ENCODE measurements at regions not wholly inside any gene's neighbourhood (a gene's known extent, or its start where the extent isn't known, plus 50 kb on each side); places are given as distances from the start of the nearest gene placed in this dataset.

DNA sequence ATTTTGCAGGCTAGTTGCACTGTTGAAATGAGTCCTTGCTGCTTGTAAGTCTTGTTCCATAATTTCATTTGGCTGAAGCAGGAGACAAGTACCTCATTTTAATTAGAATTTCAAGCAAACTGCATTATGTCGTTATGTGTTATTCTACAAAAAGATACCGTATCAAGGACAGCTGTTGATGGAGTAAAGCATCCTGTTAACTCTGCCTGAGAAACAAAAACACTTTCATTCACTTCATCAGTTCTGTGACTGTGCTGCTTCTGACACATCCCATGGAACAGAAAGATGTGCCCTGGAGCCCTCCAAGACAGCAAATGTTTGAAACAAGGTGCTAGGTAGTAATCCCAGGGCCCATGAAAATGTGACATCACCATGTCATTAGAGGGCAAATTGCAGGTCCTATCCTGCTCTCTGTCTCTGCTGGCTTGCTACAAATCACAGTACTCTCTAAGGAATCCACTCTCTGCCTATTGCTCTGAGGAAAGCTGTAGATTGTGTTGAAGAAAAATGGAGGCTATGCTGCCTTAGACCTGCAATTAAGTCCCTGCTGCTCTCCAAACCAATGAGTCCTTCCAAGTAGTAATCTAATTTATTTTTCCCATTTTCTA lies 209.7 kb upstream of the PARD3B start:
- no peaks in the 10 kb centered on the region for H3K9me3 Mint-ChIP-seq
- no peak overlapping the region for H3K27ac Mint-ChIP-seq
- H3K27me3 Mint-ChIP-seq (ENCODE audit: low read depth) = peaks cover 21% of the 10 kb centered on the region
- H3K36me3 Mint-ChIP-seq (ENCODE audit: low read depth) = no peaks in the 10 kb centered on the region
- no peaks in the 10 kb centered on the region for H3K4me1 Mint-ChIP-seq (ENCODE audit: low read depth)
- no peak overlapping the region for H3K4me3 Mint-ChIP-seq

DNA sequence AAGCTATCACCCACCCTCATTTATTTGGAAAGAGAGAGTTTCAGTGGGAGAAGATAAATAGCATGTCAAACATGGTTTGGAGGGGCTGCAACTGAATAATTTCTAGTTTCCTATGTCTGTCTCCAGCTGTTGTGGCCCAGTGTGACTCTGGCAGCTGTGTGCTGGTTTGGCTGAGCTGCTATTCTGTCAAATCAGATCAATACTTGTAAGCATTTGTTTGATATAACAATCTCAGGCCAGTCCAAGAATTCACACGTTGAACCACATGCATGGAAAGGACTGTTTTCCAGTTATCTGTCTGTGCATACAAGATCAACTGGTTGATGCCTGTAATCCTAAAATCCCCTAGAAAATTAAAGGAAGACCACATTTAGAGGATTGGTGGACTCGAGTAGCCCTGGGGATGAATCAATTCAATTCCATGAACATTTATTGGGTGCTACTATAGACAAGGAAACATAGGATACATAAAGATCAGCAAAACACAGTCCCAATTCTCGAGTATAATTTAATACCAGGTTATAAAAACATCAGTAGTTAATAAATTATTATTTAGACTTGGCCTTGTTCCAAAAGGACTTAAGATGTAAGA lies 209.0 kb upstream of the PARD3B start:
- H3K27me3 Mint-ChIP-seq (ENCODE audit: low read depth) = peaks cover 18% of the 10 kb centered on the region
- no peak overlapping the region for H3K27ac Mint-ChIP-seq
- H3K4me1 Mint-ChIP-seq (ENCODE audit: low read depth) = no peaks in the 10 kb centered on the region
- no peaks in the 10 kb centered on the region for H3K9me3 Mint-ChIP-seq
- H3K36me3 Mint-ChIP-seq (ENCODE audit: low read depth) = no peaks in the 10 kb centered on the region
- H3K4me3 Mint-ChIP-seq = no peak overlapping the region

DNA sequence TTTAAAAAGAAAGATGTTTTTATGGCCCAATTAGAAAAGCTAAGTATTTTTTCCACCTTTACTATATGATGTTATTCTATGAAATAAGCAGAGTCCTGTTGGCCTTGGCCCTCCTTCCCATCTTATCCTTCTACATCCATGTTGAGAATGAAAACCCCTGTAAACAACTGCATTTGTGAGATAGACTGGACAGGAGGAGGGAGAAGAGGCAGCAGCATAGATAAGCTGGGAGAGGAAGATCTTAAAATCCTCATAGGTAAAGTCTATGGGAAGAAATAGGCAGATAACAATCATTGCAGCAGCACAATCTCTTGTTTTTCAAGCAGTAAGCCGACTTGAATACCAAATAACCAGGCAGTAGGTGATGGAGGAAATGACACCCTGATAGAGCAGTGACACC lies 207.6 kb upstream of the PARD3B start:
- no peaks in the 10 kb centered on the region for H3K9me3 Mint-ChIP-seq
- H3K36me3 Mint-ChIP-seq (ENCODE audit: low read depth) = no peaks in the 10 kb centered on the region
- peaks cover 17% of the 10 kb centered on the region for H3K27me3 Mint-ChIP-seq (ENCODE audit: low read depth)
- H3K4me1 Mint-ChIP-seq (ENCODE audit: low read depth) = no peaks in the 10 kb centered on the region
- H3K27ac Mint-ChIP-seq = no peak overlapping the region
- no peak overlapping the region for H3K4me3 Mint-ChIP-seq

DNA sequence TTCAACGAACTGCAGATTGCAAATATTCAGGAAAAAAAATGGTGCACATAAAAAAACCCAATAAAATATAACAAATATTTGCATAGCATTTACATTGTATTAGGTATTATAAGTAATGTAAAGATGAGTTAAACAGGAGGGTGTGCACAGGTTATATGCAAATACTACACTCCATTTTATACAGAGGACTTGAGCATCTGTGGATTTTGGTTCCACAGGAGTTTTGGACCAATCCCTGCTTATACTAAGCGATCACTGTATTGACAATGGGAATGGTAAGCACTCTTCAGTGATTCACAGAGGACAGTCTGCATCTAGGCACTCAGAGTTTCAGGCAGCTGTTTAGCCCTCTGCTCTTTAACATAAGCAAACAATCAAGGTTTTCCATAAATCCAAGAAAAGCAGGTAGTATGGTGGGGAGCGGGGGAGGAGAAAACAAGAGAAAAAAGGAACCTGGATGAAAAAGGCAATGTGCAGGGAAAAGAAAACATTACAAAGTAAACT lies 206.0 kb upstream of the PARD3B start:
- Mint-ChIP-seq H3K27me3 (ENCODE audit: low read depth) (peaks cover 21% of the 10 kb centered on the region), H3K9me3 (no peaks in the 10 kb centered on the region), H3K4me1 (ENCODE audit: low read depth) (no peaks in the 10 kb centered on the region), H3K4me3 (no peak overlapping the region), H3K36me3 (ENCODE audit: low read depth) (no peaks in the 10 kb centered on the region), H3K27ac (no peak overlapping the region)

DNA sequence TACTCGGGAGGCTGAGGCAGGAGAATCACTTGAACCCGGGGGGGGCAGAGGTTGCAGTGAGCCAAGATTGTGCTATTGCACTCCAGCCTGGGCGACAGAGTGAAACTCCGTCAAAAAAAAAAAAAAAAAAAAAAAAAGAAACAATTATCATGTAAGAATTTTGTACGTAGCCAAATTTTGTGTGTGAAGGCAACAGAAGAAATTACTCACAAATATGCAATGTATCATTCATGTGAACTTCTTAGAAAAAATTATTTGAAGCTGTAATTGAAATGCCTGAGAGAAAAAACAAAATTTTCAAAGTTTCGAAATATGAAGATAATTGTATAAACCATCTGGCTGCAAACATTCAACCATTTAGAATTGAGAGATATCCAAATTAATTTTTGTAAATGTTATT lies 204.8 kb upstream of the PARD3B start:
- Mint-ChIP-seq H3K36me3 (ENCODE audit: low read depth) (no peaks in the 10 kb centered on the region), H3K9me3 (no peaks in the 10 kb centered on the region), H3K4me3 (no peak overlapping the region), H3K27me3 (ENCODE audit: low read depth) (peaks cover 28% of the 10 kb centered on the region), H3K4me1 (ENCODE audit: low read depth) (no peaks in the 10 kb centered on the region), H3K27ac (no peak overlapping the region)

DNA sequence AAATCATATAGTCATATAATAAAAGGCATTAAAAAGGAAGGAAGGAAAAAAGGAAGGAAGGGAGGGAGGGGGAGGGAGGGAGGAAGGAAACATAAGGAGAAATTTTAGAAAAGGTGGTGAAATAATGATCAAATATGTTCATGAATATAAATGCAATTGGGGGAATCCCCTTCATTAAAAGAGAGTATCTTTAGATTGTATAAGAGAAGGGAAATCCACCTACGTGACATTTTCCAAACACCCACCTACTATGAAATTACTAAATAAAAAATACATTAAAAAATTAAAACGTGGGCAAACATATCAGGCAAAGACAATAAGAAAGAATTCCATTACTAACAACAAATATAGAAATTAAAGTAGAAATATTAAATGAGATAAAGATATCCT lies 203.4 kb upstream of the PARD3B start:
- Mint-ChIP-seq H3K27me3 (ENCODE audit: low read depth) (peaks cover 25% of the 10 kb centered on the region), H3K36me3 (ENCODE audit: low read depth) (no peaks in the 10 kb centered on the region), H3K4me3 (no peak overlapping the region), H3K4me1 (ENCODE audit: low read depth) (no peaks in the 10 kb centered on the region), H3K27ac (no peak overlapping the region), H3K9me3 (no peaks in the 10 kb centered on the region)

DNA sequence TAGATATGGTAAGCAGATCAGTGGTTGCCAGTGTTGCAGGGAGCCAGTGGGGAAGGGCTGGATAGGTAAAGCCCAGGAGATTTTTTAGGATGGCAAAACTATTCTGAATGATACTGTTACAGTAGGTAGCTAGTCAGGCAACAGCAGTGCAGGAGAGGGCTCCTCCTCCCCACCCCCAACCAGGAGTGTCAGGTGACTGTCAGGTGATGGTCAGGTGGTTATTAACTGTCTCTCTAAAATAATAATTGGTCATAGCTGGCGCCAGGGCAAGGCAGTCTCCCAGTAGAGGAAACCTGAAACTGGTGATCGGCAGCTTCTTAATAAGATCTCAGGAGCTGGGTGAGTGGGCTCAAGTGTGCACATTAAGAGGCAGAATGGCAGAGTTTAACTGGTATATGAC lies 201.6 kb upstream of the PARD3B start:
- H3K9me3 Mint-ChIP-seq = no peaks in the 10 kb centered on the region
- no peaks in the 10 kb centered on the region for H3K4me1 Mint-ChIP-seq (ENCODE audit: low read depth)
- H3K36me3 Mint-ChIP-seq (ENCODE audit: low read depth) = no peaks in the 10 kb centered on the region
- H3K27ac Mint-ChIP-seq = no peak overlapping the region
- H3K27me3 Mint-ChIP-seq (ENCODE audit: low read depth) = peaks cover 32% of the 10 kb centered on the region
- H3K4me3 Mint-ChIP-seq = no peak overlapping the region

DNA sequence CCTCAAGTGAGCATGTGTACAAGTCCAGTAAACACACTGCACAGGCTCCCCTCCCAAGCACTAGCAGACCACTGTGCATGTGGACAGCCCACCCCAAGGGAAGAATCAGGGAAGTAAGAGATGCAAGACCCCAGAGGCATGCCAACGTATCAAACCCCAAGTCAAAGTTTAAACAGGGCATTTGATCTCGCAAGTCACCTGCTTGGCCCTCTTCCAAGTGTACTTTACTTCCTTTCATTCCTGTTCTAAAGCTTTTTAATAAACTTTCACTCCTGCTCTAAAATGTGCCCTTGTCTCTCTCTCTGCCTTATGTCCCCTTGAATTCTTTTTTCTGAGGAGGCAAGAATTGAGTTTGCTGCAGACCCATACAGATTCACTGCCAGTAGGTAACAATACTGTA lies 201.2 kb upstream of the PARD3B start:
- H3K36me3 Mint-ChIP-seq (ENCODE audit: low read depth) = no peaks in the 10 kb centered on the region

DNA sequence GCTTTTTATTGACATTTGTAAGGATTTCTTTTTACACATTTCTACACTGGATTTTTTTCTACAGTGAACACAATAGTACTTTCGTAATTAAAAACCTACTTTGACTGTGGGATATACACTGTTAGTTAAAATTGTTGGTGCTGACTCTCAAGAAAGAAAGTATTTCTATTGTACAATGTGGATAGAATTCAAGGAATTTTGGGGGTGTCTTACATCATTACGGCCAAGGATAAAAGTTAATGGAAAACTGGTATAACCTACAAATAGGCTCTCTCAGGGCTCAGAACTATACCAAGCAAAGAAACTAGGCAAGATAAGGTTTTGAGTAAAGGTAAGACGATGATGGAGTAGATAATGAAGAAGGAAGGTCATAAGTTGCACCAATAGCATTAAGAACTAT lies 198.4 kb upstream of the PARD3B start:
- H3K9me3 Mint-ChIP-seq = no peaks in the 10 kb centered on the region
- no peak overlapping the region for H3K4me3 Mint-ChIP-seq
- H3K4me1 Mint-ChIP-seq (ENCODE audit: low read depth) = no peaks in the 10 kb centered on the region

More for the DNA sequence above, 201.2 kb upstream of the PARD3B start:
- Mint-ChIP-seq H3K27me3 (ENCODE audit: low read depth) (peaks cover 32% of the 10 kb centered on the region), H3K27ac (no peak overlapping the region), H3K9me3 (no peaks in the 10 kb centered on the region), H3K4me3 (no peak overlapping the region), H3K4me1 (ENCODE audit: low read depth) (no peaks in the 10 kb centered on the region)

DNA sequence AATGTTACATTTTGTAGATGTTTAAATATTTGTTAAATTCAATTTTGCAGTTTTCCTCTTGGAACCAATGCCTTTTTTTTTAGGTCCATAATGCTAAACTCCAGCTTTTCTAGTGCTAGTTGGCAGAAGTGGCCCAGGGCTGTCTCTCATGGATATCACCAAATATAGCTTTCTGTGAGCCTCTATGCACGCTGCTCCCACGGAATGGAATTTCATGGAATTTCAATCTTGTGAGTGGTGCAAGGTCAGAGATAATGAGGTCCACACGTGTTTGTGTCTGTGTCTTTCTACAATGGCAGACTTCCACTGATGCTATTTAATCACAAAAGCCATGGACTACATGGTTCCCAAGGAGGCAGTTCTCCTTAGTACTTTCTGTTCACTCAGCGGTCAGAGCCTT lies 191.5 kb upstream of the PARD3B start:
- no peaks in the 10 kb centered on the region for H3K36me3 Mint-ChIP-seq (ENCODE audit: low read depth)
- no peak overlapping the region for H3K4me3 Mint-ChIP-seq
- H3K4me1 Mint-ChIP-seq (ENCODE audit: low read depth) = no peaks in the 10 kb centered on the region
- H3K27ac Mint-ChIP-seq = no peak overlapping the region
- peaks cover 12% of the 10 kb centered on the region for H3K27me3 Mint-ChIP-seq (ENCODE audit: low read depth)
- H3K9me3 Mint-ChIP-seq = no peaks in the 10 kb centered on the region

More for the DNA sequence above, 198.4 kb upstream of the PARD3B start:
- H3K27ac Mint-ChIP-seq = no peak overlapping the region
- H3K36me3 Mint-ChIP-seq (ENCODE audit: low read depth) = no peaks in the 10 kb centered on the region
- peaks cover 28% of the 10 kb centered on the region for H3K27me3 Mint-ChIP-seq (ENCODE audit: low read depth)

DNA sequence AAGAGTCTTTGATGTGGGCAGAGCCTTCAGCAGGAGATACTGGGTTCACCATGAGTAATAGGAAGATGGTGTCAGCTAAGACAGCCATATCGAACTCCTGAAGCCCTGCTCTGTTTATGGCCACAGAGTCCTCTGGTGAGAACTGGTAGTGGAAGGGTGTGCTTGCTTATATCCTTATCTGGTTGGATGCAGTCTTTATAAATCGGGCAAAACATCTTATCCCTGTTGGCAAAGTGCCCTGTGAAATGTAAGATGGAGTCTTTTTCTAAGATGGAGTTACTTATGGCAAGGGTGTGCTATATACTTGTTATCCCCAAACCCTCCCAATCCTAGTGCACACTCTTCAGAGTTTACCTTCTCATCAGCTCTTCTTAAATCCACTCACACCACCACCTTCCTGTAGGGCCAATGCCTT lies 190.8 kb upstream of the PARD3B start:
- H3K4me1 Mint-ChIP-seq (ENCODE audit: low read depth) = no peaks in the 10 kb centered on the region
- H3K27me3 Mint-ChIP-seq (ENCODE audit: low read depth) = peaks cover 12% of the 10 kb centered on the region
- H3K36me3 Mint-ChIP-seq (ENCODE audit: low read depth) = no peaks in the 10 kb centered on the region
- H3K27ac Mint-ChIP-seq = no peak overlapping the region
- H3K4me3 Mint-ChIP-seq = no peak overlapping the region
- H3K9me3 Mint-ChIP-seq = no peaks in the 10 kb centered on the region

DNA sequence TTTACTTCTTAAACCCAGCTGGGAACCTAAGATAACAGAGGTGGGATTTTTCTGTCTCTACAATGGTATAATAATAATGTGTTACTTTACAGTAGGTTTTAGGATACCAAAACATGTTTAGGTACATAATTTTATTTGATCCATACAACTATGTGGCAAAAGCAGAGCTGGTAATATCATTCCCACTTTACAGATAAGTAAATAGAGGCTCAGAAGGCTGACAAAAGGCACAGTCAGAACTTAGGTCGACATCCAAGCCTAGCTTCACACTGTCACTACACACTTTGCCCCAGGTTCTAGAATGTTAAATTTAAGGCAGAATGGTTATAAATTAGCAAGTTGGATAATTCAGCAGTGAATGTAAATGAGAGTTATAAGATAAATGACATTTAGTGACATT lies 189.6 kb upstream of the PARD3B start:
- H3K4me3 Mint-ChIP-seq = no peak overlapping the region
- no peaks in the 10 kb centered on the region for H3K36me3 Mint-ChIP-seq (ENCODE audit: low read depth)
- H3K27me3 Mint-ChIP-seq (ENCODE audit: low read depth) = peaks cover 12% of the 10 kb centered on the region
- no peak overlapping the region for H3K27ac Mint-ChIP-seq
- no peaks in the 10 kb centered on the region for H3K9me3 Mint-ChIP-seq
- H3K4me1 Mint-ChIP-seq (ENCODE audit: low read depth) = no peaks in the 10 kb centered on the region

DNA sequence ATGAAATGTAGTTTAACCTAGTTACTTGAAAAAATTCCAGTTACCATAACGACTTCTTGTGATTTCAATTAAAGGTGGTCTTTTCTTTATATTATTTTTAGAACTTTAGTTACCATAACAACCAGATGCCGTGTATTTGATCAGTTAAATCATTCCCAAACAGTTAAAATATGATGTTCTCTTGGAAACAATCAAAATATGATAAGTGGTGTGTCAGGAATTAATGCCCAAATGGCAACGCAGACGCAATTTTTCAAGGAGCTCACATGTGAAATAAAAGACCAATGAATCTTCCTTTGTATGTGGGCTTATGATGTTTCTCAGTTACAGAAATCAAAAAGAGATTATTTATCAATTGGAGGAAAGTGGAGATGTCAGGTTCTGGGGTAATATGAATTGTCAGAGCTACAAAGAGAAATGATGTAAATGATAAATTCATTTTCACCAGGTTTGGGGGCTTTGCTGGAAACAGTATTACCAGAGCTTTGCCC lies 189.1 kb upstream of the PARD3B start:
- Mint-ChIP-seq H3K9me3 (no peaks in the 10 kb centered on the region), H3K27ac (no peak overlapping the region), H3K4me3 (no peak overlapping the region)

DNA sequence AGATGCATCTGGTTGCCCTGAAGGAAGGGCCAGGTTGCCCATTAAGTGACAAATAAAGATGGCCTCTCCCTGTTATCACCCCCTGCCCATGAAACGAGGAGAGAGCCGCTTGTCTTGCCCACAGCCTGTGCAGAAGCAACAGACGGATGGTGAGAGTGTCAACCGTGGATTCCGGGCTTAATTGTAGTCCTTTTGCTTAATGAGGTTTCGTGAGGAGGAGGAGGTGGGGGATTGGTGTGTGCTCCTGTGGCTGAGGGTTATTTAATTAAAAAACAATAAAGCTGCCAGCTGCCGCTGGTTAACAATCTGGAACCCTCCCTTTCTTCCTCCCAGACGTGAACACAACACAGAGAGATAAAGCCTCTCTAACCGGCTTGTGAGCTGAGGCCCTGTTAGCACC lies 188.0 kb upstream of the PARD3B start:
- H3K36me3 Mint-ChIP-seq (ENCODE audit: low read depth) = no peaks in the 10 kb centered on the region

More for the DNA sequence above, 189.1 kb upstream of the PARD3B start:
- H3K4me1 Mint-ChIP-seq (ENCODE audit: low read depth) = no peaks in the 10 kb centered on the region
- H3K27me3 Mint-ChIP-seq (ENCODE audit: low read depth) = peaks cover 12% of the 10 kb centered on the region
- H3K36me3 Mint-ChIP-seq (ENCODE audit: low read depth) = no peaks in the 10 kb centered on the region

DNA sequence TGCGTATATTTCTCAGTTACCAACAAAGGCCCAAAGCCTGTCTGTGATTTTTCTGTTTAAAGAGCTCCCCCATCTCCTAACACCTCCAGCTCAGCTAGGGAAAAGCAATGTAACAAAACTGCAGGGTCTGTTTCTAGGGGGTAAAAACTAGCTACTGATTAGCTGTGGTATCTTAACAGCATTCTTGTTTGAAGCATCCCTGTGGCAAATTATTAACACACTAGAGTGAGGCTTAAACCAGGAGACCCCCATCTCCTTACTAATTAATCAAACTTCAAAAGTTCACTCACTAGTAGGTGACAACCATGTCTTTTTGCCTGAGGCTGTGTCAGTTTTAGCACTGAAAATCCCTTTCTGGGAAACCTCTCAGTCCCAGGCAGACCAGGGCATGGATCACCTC lies 186.2 kb upstream of the PARD3B start:
- Mint-ChIP-seq H3K27ac (no peak overlapping the region), H3K4me1 (ENCODE audit: low read depth) (no peaks in the 10 kb centered on the region), H3K9me3 (no peaks in the 10 kb centered on the region), H3K36me3 (ENCODE audit: low read depth) (no peaks in the 10 kb centered on the region), H3K4me3 (no peak overlapping the region), H3K27me3 (ENCODE audit: low read depth) (peaks cover 8% of the 10 kb centered on the region)

More for the DNA sequence above, 188.0 kb upstream of the PARD3B start:
- Mint-ChIP-seq H3K9me3 (no peaks in the 10 kb centered on the region), H3K27me3 (ENCODE audit: low read depth) (peaks cover 12% of the 10 kb centered on the region), H3K4me3 (no peak overlapping the region), H3K4me1 (ENCODE audit: low read depth) (no peaks in the 10 kb centered on the region), H3K27ac (no peak overlapping the region)

Measured in T-helper 1 cell treated with Interleukin-12 subunit alpha and Interleukin-12 subunit beta and Interleukin-4 antibody, amounts not matched to agents 30 μg/mL and 1 μg/mL, for 36 hours (primary cell).